ENCODE measurements at regions not wholly inside any gene's neighbourhood (a gene's known extent, or its start where the extent isn't known, plus 50 kb on each side); places are given as distances from the start of the nearest gene placed in this dataset.

GRCh38 chr21:35779690-35780570 lies 280.4 kb downstream of the SETD4 start:
- TF ChIP-seq CTCF (CRISPR knock-in tag; IDR thresholded peaks at IDR 0.05) (no peak), REXO4 (CRISPR knock-in tag; IDR thresholded peaks at IDR 0.05; ENCODE audit: borderline replicate concordance) (no peak), FOXA3 (CRISPR knock-in tag; IDR thresholded peaks at IDR 0.05) (no peak), FOXM1 (CRISPR knock-in tag; IDR thresholded peaks at IDR 0.05) (no peak), SMARCC2 (IDR thresholded peaks at IDR 0.05) (no peak), TCF12 (IDR thresholded peaks at IDR 0.05) (no peak), TCF12 (CRISPR knock-in tag; IDR thresholded peaks at IDR 0.05) (no peak)
- TF ChIP-seq, protein P1, sequence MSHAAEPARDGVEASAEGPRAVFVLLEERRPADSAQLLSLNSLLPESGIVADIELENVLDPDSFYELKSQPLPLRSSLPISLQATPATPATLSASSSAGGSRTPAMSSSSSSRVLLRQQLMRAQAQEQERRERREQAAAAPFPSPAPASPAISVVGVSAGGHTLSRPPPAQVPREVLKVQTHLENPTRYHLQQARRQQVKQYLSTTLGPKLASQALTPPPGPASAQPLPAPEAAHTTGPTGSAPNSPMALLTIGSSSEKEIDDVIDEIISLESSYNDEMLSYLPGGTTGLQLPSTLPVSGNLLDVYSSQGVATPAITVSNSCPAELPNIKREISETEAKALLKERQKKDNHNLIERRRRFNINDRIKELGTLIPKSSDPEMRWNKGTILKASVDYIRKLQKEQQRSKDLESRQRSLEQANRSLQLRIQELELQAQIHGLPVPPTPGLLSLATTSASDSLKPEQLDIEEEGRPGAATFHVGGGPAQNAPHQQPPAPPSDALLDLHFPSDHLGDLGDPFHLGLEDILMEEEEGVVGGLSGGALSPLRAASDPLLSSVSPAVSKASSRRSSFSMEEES (CRISPR knock-in tag; IDR thresholded peaks at IDR 0.05), result no peak

Data from HepG2 (cell line).